GM12875 (cell line): ENCODE measurements at regions not wholly inside any gene's neighbourhood (a gene's known extent, or its start where the extent isn't known, plus 50 kb on each side); places are given as distances from the start of the nearest gene placed in this dataset.

Source experiments
- H3K4me3 ChIP-seq: one replicate; pipeline ENCODE4 v1.5.1; 2011; ENCODE audit warnings: low read depth, low read length, control low read depth
- TF ChIP-seq, protein P1 (sequence below): IDR thresholded peaks from 2 replicates; pipeline ENCODE4 v1.5.1; 2011; ENCODE audit warnings: low read depth, mild to moderate bottlenecking, control low read depth, inconsistent platforms, low read length, moderate library complexity, borderline replicate concordance; ENCODE audit not compliant: insufficient read depth

GRCh38 chr12:3973269-3973884 is 100.2 kb upstream of the PARP11 start:
- TF ChIP-seq, protein P1, sequence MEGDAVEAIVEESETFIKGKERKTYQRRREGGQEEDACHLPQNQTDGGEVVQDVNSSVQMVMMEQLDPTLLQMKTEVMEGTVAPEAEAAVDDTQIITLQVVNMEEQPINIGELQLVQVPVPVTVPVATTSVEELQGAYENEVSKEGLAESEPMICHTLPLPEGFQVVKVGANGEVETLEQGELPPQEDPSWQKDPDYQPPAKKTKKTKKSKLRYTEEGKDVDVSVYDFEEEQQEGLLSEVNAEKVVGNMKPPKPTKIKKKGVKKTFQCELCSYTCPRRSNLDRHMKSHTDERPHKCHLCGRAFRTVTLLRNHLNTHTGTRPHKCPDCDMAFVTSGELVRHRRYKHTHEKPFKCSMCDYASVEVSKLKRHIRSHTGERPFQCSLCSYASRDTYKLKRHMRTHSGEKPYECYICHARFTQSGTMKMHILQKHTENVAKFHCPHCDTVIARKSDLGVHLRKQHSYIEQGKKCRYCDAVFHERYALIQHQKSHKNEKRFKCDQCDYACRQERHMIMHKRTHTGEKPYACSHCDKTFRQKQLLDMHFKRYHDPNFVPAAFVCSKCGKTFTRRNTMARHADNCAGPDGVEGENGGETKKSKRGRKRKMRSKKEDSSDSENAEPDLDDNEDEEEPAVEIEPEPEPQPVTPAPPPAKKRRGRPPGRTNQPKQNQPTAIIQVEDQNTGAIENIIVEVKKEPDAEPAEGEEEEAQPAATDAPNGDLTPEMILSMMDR: no peak
- H3K4me3 ChIP-seq: no peak overlapping the region

DNA sequence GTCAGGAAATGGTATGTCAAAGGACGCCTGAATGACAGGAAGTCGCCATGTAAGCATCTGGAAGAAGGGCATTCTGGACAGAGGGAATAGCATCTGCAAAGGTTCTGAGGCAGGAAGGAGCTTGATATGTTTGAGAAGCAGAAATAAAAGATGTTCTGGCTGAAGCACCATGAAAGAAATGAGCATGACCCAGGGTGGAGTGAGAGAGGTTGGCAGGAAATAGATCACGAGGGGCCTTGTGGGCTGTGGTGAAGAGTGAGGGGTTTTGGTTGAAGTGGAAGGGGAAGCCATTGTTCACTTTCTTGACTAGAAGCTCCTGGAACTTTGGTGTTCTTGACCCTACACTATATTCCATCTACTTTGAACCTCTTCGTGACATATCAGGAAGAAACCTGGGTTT is 99.4 kb upstream of the PARP11 start:
- H3K4me3 ChIP-seq: no peak overlapping the region
- TF ChIP-seq, protein P1: no peak

DNA sequence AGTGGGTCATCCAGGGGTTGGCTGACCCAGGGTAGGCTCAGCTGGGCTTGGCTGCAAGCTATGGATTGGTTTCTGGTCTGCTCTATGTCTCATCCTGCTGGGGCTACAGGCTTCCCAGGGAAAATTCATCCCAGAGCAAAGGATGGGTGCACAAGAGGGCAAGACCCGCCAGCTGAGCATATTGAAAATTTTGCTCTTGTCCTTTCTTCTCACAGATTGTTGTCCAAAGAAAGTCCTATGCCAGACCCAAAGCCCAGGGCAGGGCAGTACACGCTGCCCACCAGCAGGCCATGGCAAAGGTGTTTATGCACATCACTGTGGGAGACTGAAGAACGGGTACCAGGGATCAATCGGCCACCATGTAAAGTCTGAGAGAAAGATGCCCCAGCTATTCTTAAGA is 95.3 kb upstream of the PARP11 start:
- TF ChIP-seq, protein P1: no peak
- no peak overlapping the region for H3K4me3 ChIP-seq

GRCh38 chr12:3967556-3968160 is 94.5 kb upstream of the PARP11 start:
- TF ChIP-seq, protein P1: no peak
- H3K4me3 ChIP-seq: no peak overlapping the region

- TF ChIP-seq, protein P1: no peak
- H3K4me3 ChIP-seq: no peak overlapping the region
Observed at GRCh38 chr12:3966376-3966775, 93.2 kb upstream of the PARP11 start.

- H3K4me3 ChIP-seq: no peak overlapping the region
- TF ChIP-seq, protein P1: no peak
Observed at GRCh38 chr12:3965046-3965445, 91.8 kb upstream of the PARP11 start.

DNA sequence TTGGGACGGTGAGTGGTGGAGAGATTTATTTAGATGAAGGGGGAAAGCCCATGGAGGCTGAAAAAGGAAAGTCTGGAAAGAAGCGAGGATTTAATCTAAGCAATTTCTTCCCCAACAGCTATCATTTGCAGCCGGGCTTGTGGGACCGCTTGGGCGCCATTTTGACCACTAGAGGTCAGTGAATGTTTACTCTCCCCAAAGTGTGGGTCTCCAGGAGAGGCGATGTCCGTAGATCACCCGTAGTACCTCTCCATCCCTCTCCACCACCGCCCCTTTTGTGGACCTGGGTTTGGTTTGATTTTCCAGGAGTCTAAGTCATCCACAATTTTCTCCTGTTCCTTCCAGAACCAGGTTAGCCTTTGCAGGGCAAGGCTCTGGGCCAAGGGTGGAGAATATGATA is 91.2 kb upstream of the PARP11 start:
- no peak overlapping the region for H3K4me3 ChIP-seq
- TF ChIP-seq, protein P1: peak; percentile 56
